ENCODE measurements at regions not wholly inside any gene's neighbourhood (a gene's known extent, or its start where the extent isn't known, plus 50 kb on each side); places are given as distances from the start of the nearest gene placed in this dataset.

DNA sequence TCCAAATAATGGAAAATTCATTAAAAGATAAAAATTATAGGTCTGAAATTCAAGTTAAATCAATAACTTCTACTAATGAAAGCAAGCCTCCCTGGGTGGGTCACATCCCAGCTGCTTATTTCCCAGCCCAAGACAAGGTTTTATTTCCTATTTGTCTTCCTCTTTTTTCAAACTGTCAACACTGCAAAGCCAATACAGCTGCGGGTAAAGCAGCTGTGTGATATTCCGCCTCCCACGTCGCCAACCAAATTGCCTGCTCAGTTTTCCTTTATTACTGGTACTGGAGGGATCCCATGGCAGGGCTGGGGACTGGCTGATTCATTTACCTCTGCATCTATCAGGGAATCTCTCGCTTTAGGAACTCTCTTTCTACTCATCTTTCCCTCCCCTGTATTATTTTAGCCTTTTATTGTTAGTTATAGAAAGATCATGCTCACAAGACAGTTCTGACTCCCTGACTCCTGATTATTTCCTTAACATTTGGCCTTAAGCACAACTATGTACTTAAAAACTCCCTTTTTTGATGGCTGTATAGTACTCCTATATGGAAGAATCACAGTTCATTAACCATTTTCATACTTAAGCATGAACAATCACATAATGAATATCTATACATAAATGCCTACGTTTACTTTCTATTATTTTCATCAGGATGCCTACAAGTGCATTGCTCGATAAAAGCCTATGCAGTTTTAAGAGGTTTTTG is 253.1 kb downstream of the CDCA7 start:
- DNase-seq (ENCODE audit: low read depth) = no peak
- H3K4me3 ChIP-seq (ENCODE audit: low read length) = no peak overlapping the region
- TF ChIP-seq, protein P1, sequence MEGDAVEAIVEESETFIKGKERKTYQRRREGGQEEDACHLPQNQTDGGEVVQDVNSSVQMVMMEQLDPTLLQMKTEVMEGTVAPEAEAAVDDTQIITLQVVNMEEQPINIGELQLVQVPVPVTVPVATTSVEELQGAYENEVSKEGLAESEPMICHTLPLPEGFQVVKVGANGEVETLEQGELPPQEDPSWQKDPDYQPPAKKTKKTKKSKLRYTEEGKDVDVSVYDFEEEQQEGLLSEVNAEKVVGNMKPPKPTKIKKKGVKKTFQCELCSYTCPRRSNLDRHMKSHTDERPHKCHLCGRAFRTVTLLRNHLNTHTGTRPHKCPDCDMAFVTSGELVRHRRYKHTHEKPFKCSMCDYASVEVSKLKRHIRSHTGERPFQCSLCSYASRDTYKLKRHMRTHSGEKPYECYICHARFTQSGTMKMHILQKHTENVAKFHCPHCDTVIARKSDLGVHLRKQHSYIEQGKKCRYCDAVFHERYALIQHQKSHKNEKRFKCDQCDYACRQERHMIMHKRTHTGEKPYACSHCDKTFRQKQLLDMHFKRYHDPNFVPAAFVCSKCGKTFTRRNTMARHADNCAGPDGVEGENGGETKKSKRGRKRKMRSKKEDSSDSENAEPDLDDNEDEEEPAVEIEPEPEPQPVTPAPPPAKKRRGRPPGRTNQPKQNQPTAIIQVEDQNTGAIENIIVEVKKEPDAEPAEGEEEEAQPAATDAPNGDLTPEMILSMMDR (conservative IDR thresholded peaks at IDR 0.05; ENCODE audit: low read length) = no peak

DNA sequence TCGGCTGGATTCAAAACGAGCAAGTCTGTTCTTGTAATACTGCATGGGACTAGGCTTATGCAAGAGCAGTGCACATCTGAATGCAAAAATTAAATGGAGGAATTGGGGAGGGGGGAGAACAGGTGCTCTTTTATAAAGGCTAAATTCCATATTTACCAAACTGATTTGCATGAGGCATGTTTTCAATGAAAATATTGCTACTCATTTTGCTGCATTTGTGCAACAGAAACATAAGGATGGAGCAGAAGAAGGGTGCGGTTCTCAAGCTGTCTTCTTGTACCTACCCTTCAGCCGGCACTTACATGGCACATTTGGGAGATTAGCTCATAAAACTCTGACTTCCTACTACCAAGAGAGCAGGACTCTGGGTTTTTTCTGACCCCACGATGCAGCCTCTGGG is 256.4 kb downstream of the CDCA7 start:
- TF ChIP-seq, protein P1 (conservative IDR thresholded peaks at IDR 0.05; ENCODE audit: low read length) = no peak
- no peak for DNase-seq (ENCODE audit: low read depth)

DNA sequence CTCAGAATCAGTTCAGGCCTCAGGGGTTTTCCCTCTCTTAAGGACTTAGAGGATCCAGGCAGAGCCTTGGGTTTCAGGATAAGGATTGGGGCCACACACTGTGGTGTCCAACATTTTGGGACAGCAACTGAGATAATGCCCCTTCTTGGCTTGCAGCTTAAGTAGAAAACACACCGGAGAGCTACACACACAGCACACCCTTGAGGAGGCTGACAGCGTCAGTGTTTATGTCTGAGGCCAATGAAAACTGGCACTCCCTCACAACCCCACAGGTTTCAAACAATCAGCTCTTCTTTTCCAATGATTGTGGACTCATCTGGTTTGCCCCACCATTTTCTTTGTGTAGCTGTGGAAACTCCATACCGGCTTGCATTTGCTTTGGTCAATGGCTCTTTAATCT is 257.7 kb downstream of the CDCA7 start:
- TF ChIP-seq, protein P1 (conservative IDR thresholded peaks at IDR 0.05; ENCODE audit: low read length) = no peak
- H3K4me3 ChIP-seq (ENCODE audit: low read length) = no peak overlapping the region
- DNase-seq (ENCODE audit: low read depth) = no peak

More for the DNA sequence above, 256.4 kb downstream of the CDCA7 start:
- no peak overlapping the region for H3K4me3 ChIP-seq (ENCODE audit: low read length)

DNA sequence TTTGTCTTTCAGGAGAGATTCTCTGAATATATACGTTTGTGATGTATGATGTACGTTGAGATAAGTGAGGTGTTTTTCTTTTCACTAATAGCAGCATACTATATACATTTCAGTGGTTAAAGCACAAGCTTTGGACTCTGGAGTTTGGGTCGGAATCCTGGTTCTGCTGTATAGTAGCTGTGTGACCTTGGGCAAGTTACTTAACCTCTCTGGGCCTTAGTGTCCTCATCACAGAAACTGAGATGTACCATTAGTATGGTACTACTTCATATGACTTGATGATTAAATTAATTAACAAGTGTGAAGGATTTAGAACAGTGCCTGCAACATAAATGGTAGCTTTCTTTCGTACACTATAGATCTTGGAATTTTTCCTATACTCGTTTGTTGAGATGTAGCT is 258.7 kb downstream of the CDCA7 start:
- TF ChIP-seq, protein P1 (conservative IDR thresholded peaks at IDR 0.05; ENCODE audit: low read length) = no peak
- H3K4me3 ChIP-seq (ENCODE audit: low read length) = no peak overlapping the region
- no peak for DNase-seq (ENCODE audit: low read depth)

DNA sequence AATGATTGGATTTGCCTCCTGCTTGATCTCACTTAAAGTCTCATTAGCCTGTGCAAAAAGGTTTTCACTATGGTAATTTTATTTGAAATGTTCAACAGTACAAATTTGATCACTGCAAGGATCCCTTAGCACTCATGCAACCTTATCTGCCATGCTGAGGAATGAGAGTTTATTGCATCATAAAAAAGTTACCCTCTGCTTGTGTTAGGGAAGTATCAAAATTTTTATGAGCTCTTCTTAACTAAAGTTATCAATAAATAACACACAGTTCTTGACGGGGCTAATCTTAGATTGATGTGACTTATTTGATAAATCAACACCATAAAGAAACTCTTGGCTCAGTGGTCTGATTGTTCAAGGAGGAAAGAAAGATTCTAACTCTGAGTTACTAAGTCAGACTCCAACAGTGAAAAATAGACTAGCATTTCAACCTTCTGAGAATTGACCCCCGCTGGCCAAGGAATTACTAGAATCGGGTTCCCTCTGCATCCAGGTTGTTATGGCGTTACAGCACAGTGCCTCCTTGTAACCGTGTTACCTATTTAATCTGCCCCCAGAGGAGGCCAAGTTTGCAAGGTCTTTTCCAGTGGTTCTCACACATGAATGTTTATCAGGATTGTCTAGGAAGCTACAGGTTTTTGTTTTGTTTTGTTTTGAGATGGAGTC is 259.7 kb downstream of the CDCA7 start:
- TF ChIP-seq, protein P1 (conservative IDR thresholded peaks at IDR 0.05; ENCODE audit: low read length) = no peak
- DNase-seq (ENCODE audit: low read depth) = no peak
- H3K4me3 ChIP-seq (ENCODE audit: low read length) = no peak overlapping the region

DNA sequence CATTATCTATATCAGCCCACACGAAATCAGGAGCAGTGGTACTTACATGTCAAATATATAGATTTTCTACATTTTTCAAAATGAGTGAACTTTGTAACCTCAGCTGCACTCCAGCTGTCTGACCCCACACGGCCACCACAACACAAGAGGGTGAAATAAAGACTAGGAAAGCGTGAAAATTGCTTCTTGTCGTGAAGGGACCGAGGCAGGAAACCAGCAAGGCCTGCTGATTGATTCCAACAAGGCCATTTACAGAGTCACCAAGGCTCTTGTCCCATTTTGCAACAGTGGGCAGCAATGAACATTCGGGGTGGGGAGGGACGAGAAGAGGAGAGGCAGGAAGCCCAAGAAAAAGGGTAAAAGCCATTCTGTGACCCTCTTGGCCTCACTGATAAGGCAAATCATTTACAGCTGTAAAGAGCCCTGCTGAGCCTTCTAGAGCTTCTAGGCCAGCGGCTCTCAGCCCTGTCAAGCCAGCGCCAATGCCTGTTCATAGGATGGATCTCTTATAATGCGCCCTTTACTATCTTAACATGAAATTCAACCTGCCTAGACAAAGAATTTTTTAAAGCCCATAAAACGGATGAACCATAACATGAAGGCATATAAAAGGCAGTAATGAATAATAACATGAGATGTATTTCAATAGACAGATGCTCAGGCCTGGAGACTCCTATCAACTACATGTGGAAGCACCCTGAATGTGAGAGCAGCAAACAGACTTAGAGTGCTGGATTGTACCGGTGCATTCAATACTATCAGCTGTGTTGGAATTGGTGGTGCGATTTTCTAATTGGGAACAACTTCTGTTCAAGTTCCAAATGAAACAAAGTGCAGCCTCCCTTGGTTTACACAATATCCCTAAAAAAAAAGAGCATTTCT is 269.0 kb downstream of the CDCA7 start:
- DNase-seq (ENCODE audit: low read depth) = no peak
- TF ChIP-seq, protein P1 (conservative IDR thresholded peaks at IDR 0.05; ENCODE audit: low read length) = no peak
- no peak overlapping the region for H3K4me3 ChIP-seq (ENCODE audit: low read length)
